HG03565 (cell line): ENCODE measurements at regions not wholly inside any gene's neighbourhood (a gene's known extent, or its start where the extent isn't known, plus 50 kb on each side); places are given as distances from the start of the nearest gene placed in this dataset.
"Not testable (repeated sequence)": the region's sequence is repeated elsewhere in the genome, so short reads cannot be mapped to it uniquely, and the experiment has no call there.

Experiments
- ATAC-seq: cut with Tn5 transposase; IDR thresholded peaks from one replicate; pipeline ENCODE4 v1.9.1; 2021; ENCODE audit warnings: mild to moderate bottlenecking, moderate library complexity; ENCODE audit not compliant: unreplicated experiment

DNA sequence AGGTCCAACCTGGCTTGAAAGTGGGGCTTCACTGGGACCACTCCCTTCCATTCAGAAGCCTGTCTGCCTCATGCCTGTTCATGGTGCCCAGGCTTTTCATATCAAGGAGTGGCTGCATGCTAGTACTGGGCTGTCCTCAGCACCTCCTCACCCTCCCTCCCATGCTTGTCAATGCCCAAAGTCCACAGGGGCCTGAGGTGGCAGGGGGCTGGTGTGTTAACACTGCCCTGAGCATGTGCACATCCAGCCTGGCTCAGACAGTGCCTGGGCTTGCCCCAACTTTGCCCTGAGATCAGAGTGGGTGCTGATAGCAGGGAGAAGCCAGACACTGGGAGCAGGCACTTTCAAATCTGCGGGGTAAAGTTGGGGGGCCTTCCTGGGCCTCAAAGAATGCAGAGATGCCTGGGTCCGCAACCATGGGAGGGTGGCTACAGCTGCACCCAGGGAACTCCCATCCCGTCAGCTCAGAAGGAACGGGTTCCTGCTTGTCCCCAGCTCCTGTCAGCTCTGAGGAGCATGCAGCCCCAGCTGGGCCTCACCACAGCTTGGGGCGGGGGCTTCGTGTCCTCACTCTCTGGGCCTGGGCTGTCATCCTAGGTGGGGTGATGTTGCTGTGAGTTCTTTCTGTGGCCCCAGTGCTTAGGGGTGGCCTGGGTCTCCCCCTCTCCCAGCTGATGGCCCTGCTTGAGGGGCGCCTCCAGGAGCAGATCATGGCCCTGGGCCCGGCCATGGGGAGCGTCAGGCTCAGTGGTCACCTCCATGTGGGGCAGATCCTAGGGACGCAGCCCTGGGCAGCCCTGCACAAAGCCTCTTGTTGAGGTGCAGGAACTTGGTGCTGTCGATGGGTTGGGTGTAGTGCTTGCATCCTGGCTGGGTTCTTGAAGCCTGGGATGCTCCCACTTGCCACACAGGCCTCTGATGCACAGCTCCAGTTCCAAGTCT lies 830.6 kb upstream of the SLITRK5 start:
- ATAC-seq = no peak

DNA sequence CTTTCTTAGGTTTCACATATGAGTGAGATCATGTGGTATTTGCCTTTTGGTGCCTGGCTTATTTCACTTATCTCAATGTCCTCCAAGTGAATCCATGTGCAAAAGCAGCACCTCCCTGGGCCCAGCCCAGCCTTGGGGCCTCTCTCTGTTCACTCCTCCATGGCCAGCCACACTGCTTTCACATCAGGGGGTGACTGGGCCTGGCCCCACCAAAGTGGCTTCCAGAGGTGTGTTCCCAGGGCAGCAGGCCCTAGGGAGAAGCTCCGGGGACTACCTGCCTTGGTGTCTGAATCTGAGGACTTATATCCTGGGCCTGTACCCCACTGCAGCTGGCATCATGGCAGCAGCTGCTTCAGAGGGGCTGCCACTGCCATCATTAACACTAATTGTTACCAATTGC lies 829.9 kb upstream of the SLITRK5 start:
- ATAC-seq = no peak

DNA sequence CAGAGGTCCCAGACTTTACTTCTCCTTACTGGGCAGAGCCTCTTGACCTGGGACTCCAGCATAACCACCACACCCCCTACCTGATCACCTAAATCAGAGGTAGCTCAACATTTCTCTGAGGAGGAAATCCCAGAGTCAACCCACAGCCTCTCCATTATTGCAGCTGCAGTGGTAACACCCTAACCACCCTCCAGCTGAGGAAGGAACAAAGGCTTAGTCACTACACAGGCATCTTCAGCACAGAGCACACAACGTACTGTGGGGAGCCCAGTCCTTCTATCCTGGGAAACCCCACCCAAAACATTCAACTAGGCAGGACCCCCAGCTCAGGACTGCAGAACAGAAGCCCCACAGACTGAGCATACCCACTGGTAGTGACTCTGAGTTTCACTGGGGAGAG lies 824.7 kb upstream of the SLITRK5 start:
- no peak for ATAC-seq

DNA sequence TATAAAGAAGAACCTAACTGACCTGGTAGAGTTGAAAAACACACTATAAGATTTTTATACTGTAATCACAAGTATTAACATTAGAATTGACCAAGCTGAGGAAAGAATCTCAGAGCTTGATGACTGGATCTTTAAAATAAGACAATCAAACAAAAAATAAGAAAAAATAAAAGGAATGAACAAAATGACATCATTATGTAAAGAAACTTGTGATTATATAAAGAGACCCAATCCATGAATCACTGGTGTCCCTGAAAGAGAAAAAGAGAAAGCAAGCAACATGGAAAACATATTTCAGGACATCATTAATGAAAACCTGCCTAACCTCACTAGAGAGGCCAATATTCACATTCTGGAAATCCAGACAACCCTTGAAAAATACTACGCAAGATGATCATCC lies 822.5 kb upstream of the SLITRK5 start:
- no peak for ATAC-seq

DNA sequence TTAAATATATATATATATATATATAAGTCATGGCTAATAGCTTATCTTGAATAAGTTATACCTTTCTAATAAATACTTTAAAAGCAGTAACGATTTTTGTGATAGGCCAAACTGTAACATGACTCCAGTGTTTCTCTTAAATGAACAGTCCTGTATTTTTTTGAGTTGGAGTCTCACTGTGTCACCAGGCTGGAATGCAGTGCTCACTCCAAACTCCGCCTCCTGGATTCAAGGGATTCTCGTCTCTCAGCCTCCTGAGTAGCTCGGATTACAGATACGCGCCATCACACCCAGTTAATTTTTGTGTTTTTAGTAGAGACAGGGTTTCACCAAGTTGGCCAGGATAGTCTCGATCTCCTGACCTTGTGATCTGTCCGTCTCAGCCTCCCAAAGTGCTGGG lies 814.2 kb upstream of the SLITRK5 start:
- ATAC-seq = no peak

DNA sequence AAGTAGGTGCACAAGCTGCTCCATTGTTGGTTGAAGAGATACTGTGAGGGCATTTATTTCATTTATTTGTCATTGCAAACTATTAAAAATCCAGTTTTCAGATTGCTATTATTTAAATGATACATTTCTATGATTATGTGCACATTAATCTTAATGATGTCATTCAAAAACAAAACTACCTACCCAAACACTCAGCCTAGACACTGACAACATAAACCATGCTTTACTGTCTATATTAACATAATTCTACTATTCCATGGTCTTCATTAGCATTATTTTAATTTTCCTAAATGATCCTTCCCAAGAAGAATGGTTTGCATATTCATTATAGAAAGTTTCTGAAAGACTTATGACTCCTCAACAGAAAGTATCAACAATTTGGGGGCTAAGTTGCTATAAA lies 813.0 kb upstream of the SLITRK5 start:
- ATAC-seq = no peak

DNA sequence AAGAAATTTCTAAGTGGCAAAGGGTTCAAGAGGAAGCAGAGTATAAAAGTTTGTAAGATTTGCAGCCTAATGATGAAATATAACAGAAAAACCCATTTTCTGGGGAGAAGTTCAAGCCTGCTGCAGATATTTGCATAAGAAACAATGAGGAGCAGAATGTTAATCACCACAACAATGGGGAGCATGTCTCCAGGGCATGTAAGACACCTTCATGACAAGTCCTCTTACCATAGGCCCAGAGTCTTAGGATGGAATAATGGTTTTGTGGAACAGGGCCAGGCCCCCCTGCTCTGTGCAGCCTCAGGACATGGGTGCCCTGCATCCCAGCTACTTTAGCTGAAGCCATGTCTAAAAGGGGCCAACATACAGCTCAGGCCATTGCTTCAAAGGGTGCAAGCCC lies 809.0 kb upstream of the SLITRK5 start:
- no peak for ATAC-seq

DNA sequence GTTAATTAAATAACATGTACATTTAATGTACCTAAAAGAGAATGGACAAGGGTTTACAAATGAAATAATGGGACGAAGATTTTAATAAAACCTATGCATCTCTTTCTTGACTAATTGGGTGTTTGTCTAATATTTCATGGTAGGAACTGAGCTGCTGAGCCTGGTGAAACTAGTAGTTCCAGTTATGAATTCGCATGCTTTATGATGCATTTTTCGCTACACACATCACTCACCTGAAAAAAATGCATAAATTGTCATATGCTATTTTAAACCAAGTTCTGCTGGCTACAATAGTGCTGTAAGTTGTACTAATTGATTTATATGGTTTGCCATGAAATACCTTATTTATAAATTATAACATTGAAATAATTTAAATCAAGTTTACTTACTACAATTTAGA lies 806.8 kb upstream of the SLITRK5 start:
- ATAC-seq = no peak

DNA sequence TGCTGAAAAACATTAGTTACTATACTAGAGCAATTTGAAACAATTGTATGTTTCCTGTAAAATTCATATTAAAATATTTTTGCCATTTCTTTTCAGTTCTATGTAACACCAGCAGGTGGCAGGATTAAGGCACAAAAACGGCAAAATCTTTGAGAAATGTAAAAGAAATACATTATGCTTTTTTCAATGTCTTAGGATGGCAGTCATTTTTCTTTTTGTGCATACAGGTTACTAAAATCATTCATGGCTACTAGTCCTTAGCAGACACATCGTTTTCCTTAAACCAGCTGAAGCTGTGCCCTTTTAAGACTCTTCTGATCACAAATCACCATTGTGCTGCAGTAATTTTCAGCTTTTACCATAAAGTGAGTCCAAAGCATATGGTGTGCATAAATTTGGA lies 800.7 kb upstream of the SLITRK5 start:
- no peak for ATAC-seq

DNA sequence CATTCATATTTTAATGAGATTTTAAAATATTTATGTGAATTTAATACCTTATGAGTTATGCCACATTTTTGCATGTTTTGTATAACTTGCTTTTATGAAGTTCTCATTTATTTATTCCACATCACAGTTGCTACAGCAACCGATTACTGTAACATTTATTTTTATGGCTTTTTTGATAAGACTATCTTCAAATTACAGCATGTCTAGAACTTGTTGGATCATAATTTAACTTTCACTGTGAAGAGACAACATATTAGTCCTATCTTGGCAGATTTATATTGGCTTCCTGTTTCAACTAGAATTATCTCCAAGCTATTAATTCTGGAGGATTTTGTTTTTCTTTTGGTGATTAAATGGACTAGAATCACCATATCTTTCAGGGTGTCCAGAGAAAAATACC lies 793.7 kb upstream of the SLITRK5 start:
- ATAC-seq = no peak

DNA sequence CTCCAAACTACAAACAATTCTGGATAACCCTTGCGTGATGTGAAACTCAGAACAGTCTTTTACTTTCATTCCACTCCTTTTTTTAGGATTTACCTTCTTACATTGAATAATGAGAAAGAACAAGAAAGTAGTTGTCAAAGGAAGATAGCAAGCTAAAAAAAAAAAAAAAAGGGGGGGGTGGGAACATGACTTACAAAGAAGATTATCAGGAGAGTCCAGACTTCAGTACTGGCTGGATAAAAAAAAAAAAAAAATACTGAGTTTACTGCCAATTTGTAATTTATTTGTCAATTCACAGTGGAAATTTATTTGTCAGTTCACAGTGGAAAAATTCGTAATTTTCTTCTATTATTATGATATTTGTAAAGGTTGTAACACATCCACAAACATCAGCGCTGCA lies 792.4 kb upstream of the SLITRK5 start:
- ATAC-seq = no peak

DNA sequence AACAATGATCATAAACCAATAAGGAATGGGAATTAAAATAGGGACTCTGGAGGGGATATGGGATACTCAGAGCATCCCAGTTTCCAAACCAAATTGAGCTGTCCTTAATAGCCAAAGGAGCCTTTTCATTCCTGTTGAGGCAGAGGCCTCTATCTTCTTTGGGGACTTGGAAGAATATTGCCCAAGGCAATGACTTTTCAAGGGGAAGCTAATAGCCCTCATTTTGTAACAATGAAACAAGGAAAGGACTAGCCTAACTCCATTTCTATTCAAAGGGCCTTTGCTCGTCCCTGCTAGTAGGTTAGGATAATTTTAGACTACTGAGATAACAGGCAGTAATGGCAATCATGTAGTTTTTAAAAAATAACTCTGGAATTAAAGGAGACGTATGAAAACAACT lies 789.8 kb upstream of the SLITRK5 start:
- ATAC-seq = no peak

DNA sequence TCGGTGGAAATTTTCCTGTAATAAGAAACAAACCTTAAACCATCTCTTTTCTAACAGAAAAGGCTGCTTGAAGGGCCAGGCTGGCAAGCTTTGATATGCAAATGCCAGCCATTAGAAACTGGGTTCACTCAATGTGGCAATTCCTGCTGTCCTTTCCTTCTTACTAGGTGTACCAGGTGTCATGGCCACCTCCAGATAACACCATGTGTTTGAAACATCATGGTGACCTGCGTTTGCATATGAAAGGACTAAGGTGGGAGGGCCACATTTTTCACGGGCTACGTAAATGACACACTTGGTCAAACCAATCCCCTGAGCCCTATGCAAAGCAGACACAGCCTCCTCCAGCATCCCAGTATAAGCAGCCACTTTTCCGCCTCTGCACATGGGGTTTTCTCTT lies 789.1 kb upstream of the SLITRK5 start:
- no peak for ATAC-seq

DNA sequence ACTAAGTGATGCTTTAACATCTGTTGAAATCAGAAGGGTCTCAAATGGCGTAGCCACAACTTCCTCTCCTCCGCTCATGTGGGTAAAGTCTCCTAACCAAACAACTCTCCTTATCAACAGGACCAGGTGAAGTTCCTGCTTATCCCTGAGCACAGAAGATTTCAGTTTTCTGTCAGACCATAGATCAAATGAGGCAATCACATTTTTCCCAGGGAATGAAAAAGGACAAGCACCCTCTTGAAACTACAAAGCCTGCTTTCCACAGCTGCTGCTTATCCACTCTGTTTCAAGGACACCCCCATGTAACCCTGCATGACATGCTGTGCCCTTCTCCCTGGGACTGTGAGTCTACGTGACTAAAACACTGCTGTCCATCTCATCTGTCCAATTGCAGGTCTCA lies 788.3 kb upstream of the SLITRK5 start:
- ATAC-seq = no peak

DNA sequence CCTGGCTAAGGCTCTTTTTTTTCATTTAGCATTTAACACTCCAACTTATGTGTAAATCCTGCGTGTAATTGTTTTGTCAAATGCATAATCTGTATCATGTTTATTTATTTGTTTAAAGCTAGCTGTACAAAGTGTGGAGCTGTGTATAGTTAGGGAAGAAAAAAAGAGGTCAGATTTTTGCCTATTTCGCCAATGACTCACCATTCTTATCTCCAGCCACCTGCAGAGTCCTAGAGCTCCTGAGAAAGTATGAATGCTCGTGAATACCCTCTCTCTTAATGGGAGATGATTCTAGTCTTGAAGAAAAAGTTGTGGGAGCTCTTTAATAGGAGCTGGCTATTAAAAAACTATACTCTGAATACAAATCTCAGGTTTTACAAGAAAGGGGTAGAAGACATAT lies 778.8 kb upstream of the SLITRK5 start:
- ATAC-seq = no peak

DNA sequence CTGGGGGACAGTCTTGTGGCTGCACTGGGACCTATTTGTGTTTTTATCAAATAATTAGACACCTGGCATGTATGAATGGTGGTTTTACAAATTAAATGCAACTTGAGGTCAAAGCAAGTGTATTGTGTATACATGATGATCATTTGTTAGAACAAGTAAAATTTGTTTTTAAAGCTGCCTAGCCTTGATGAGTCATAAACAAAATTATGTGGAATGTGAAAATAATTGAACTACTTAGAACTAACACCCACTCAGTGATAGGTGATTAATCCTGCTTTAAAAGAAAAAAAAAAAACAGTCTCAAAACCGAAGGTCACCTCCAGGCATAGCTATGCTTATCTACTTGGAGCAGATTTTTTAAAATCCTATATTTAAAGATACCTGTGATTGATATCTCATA lies 770.3 kb upstream of the SLITRK5 start:
- ATAC-seq = no peak

DNA sequence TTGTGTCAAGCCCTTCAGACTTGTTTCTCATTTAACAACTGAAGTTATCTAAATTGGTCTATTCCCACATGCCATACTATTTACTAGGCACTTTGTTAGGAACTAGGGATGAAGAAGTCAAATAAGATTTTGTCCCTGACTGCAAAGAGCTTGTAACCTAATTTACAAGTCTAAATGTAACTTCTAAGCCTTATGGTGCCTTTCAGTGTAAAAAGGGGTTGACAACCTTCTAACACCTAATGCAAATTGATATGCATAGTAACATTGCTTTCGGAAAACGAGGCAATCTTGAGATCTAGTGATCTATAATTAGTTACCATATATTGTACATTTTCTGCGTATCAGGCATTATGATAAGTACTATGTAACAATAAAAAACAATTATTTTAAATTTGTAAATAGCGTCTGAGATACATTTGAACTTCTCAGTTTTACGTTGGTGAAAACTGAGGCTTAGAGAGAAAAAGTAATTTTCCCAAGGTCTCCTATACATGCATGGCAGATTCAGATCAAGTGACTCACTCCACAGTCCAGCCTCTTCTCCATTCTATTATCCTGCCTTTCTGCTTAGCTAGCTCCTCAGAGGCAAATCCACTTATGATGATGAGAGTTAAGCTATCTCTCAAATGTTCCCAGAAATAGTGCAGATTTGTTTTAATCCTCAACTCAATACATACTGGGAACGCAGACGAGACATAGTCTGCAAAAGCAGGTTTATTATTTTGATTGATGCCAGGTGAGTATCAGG lies 764.9 kb upstream of the SLITRK5 start:
- ATAC-seq = no peak

DNA sequence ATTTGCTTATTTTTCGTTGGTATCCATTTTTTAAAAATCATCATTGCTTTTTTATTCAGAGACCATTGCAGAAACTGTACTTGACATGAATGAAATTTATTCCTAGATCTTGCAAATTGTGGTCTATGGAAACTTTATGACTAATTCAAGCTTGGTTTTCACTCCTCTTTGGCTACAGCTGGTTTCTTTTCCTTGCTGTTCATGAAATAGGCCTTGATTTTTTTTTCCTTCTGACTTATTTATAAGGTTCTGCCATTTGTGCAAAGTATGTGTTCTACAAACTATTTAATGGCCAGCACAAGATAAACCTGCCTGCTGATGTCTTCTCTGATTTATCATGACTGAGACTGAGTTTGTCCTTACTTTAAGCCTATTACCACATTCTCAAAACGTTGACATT lies 764.0 kb upstream of the SLITRK5 start:
- no peak for ATAC-seq

DNA sequence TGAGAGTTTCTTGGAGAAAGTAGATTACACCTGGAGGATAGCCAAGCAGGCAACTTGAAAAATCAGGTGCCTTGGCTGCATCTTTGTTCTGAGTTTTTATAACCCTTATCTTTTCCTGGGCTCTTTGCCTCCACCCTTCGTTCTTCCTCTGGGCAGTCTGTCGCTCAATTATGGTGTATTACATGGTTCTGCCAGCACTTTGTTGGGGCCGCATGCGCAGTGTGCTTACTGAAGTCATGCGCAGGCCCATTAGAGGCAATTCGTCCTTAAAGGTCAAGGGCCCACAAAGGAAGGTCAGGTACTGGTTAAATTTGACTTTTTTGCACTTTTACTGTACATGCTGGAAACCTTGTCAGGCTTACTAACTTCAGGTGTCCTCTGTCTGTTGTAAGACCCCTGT lies 761.9 kb upstream of the SLITRK5 start:
- ATAC-seq = no peak

DNA sequence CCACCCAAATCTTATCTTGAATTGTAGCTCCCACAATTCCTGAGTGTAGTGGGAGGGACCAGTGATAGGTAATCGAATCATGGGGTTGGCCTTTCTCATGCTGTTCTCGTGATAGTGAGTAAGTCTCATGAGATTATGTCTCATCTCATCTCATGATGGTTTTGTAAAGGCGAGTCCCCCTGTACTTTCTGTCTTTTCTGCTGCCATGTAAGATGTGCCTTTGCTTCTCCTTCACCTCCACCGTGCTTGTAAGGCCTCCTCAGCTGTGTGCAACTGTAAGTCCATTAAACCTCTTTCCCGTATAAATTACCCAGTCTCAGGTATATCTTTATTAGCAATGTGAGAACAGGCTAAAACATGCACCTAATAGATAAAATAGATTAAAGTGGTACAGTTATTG lies 756.4 kb upstream of the SLITRK5 start:
- no peak for ATAC-seq

DNA sequence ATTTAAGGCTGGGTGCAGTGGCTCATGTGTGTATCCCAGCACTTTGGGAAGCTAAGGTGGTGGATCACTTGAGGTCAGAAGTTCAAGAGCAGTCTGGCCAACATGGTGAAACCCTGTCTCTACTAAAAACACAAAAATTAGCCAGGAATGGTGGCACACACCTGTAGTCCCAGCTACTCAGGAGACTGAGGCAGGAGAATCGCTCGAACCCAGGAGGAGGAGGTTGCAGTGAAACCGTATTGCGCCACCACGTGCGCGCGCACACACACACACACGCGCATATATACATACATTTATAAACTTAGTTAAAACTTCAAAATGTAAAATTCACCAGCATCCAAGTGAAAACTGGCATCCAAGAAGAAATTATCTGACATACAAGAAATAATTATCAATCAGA lies 753.7 kb upstream of the SLITRK5 start:
- ATAC-seq = not testable (repeated sequence)

DNA sequence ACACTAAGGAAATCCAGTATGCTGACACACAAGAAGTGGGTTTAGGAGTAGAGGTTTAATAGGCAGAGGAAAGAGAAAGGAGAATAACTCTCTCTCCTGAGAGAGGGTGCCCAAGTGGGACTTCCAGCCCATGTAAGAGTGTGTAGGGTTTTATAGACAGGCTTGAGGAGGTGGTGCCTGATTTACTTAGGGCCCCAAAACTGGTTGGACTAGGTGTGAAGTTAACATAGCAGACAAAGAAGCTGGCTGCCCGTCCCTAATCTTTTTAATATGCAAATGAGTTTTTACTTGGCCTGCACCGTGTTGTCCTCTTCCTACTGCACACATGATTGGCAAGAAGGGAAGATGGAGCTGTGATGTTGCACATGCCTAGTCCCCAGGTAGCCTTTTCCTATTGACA lies 752.5 kb upstream of the SLITRK5 start:
- no peak for ATAC-seq
